IMR-90 (cell line): ENCODE measurements at regions not wholly inside any gene's neighbourhood (a gene's known extent, or its start where the extent isn't known, plus 50 kb on each side); places are given as distances from the start of the nearest gene placed in this dataset.

Experiments used
- ATAC-seq: fragments of 200-7000 bp; cut with Tn5 transposase; 2 replicates; pipeline ENCODE4 v1.9.1; 2020; ENCODE audit warnings: low read depth, mild to moderate bottlenecking, moderate library complexity
- BruUV-seq: library from RNA; stranded (reverse); fragments of 400-500 nt; replicated peaks from 2 replicates; lab custom pipeline; 2021; lab: Mats Ljungman, UMichigan
- CTCF ChIA-PET: fragments of 300-600 bp; formaldehyde crosslinking; extraction: SDS; loops from one replicate; lab custom pipeline; 2021; ENCODE audit warnings: antibody characterized with exemption; lab: Yijun Ruan, JAX
- POLR2A ChIA-PET: fragments of 300-600 bp; sonication (Branson Sonifier 250); formaldehyde crosslinking; loops from one replicate; lab custom pipeline; 2022; ENCODE audit warnings: antibody characterized with exemption; ENCODE audit not compliant: unreplicated experiment; lab: Charles Lee
- DNase-seq: peaks from one replicate; pipeline ENCODE4 v3.0.0; 2013
- H2AFZ ChIP-seq: replicated peaks from 2 replicates; pipeline ENCODE3; 2013; ENCODE audit warnings: low read length, mild to moderate bottlenecking; ENCODE audit not compliant: poor library complexity
- H2AK5ac ChIP-seq: 2 replicates; pipeline ENCODE4 v1.6.1; 2013; ENCODE audit warnings: low read depth, low read length, inconsistent platforms
- H2AK9ac ChIP-seq: replicated peaks from 2 replicates; pipeline ENCODE3; 2013; ENCODE audit warnings: mild to moderate bottlenecking, low read depth, low read length, moderate library complexity; ENCODE audit not compliant: poor library complexity
- H2BK120ac ChIP-seq: 2 replicates; pipeline ENCODE4 v1.6.1; 2013; ENCODE audit warnings: low read depth, low read length, inconsistent platforms
- H2BK15ac ChIP-seq: 3 replicates; pipeline ENCODE4 v1.6.1; 2013; ENCODE audit warnings: low read depth, low read length, inconsistent platforms
- H2BK20ac ChIP-seq: 2 replicates; pipeline ENCODE4 v1.6.1; 2013; ENCODE audit warnings: low read depth, mild to moderate bottlenecking, inconsistent platforms, low read length, moderate library complexity
- H2BK5ac ChIP-seq: 2 replicates; pipeline ENCODE4 v1.6.1; 2013; ENCODE audit warnings: mild to moderate bottlenecking, low read depth, low read length, inconsistent platforms; ENCODE audit not compliant: poor library complexity, severe bottlenecking
- H3K14ac ChIP-seq: replicated peaks from 2 replicates; pipeline ENCODE4 v1.6.1; 2013; ENCODE audit warnings: low read depth, low read length, inconsistent platforms
- H3K18ac ChIP-seq: 2 replicates; pipeline ENCODE4 v1.6.1; 2013; ENCODE audit warnings: low read depth, low read length, control low read depth
- H3K23ac ChIP-seq: 2 replicates; pipeline ENCODE4 v1.6.1; 2013; ENCODE audit warnings: low read depth, low read length, inconsistent platforms
- H3K27ac ChIP-seq: 2 replicates; pipeline ENCODE4 v1.5.1; 2013; ENCODE audit warnings: mild to moderate bottlenecking, control low read depth, low read length; ENCODE audit not compliant: insufficient read depth
- H3K27me3 ChIP-seq: 2 replicates; pipeline ENCODE4 v1.6.1; 2013; ENCODE audit warnings: low read length; ENCODE audit not compliant: control insufficient read depth, insufficient read depth
- H3K36me3 ChIP-seq: 2 replicates; pipeline ENCODE4 v1.6.1; 2013; ENCODE audit warnings: low read length, mixed read lengths; ENCODE audit not compliant: control insufficient read depth, insufficient read depth
- H3K4ac ChIP-seq: 2 replicates; pipeline ENCODE4 v1.6.1; 2013; ENCODE audit warnings: low read depth, low read length, inconsistent platforms
- H3K4me1 ChIP-seq: 2 replicates; pipeline ENCODE4 v1.6.1; 2013; ENCODE audit warnings: low read length, mixed read lengths; ENCODE audit not compliant: control insufficient read depth, insufficient read depth
- H3K4me2 ChIP-seq: 2 replicates; pipeline ENCODE4 v1.6.1; 2013; ENCODE audit warnings: low read depth, mild to moderate bottlenecking, control low read depth, low read length, moderate library complexity
- H3K4me3 ChIP-seq: 2 replicates; pipeline ENCODE4 v1.5.1; 2013; ENCODE audit warnings: low read depth, mild to moderate bottlenecking, control low read depth, low read length, moderate library complexity; ENCODE audit not compliant: insufficient read depth
- H3K56ac ChIP-seq: 2 replicates; pipeline ENCODE4 v1.6.1; 2013; ENCODE audit warnings: low read length, inconsistent platforms; ENCODE audit not compliant: insufficient read depth; ENCODE audit errors: extremely low read depth
- H3K79me1 ChIP-seq, 2 experiments: 2 replicates each; pipeline ENCODE4 v1.6.1; 2013; ENCODE audit warnings: low read length in 2 of 2, inconsistent platforms in 1 of 2, low read depth in 1 of 2
- H3K9ac ChIP-seq: 2 replicates; pipeline ENCODE4 v1.6.1; 2013; ENCODE audit warnings: low read depth, low read length, control low read depth
- H3K9me1 ChIP-seq: 2 replicates; pipeline ENCODE4 v1.6.1; 2013; ENCODE audit warnings: low read length, inconsistent platforms; ENCODE audit not compliant: insufficient read depth
- H3K9me3 ChIP-seq: 2 replicates; pipeline ENCODE4 v1.6.1; 2013; ENCODE audit warnings: low read length; ENCODE audit not compliant: control insufficient read depth, insufficient read depth
- H4K20me1 ChIP-seq: 2 replicates; pipeline ENCODE4 v1.6.1; 2013; ENCODE audit warnings: low read length, inconsistent platforms; ENCODE audit not compliant: insufficient read depth
- H4K5ac ChIP-seq: 2 replicates; pipeline ENCODE4 v1.6.1; 2013; ENCODE audit warnings: mild to moderate bottlenecking, low read depth, low read length, control low read depth
- H4K8ac ChIP-seq, 2 experiments: 2 replicates each; pipeline ENCODE4 v1.6.1; 2013; ENCODE audit warnings: low read depth in 2 of 2, low read length in 2 of 2, control low read depth in 1 of 2, inconsistent platforms in 1 of 2
- H4K91ac ChIP-seq: 2 replicates; pipeline ENCODE4 v1.6.1; 2013; ENCODE audit warnings: low read depth, low read length, inconsistent platforms; ENCODE audit not compliant: insufficient read depth
- BHLHE40 ChIP-seq: fragments of 150-350 bp; IDR thresholded peaks from 2 replicates; pipeline ENCODE4 v1.6.1; 2016; ENCODE audit warnings: mild to moderate bottlenecking, low read depth, low read length
- CEBPB ChIP-seq: IDR thresholded peaks from 2 replicates; pipeline ENCODE4 v1.6.1; 2012; ENCODE audit warnings: low read depth, low read length, improper control_type of control experiment
- POLR2A ChIP-seq: IDR thresholded peaks from 2 replicates; pipeline ENCODE4 v1.6.1; 2012; ENCODE audit warnings: mild to moderate bottlenecking, low read depth, low read length
- RCOR1 ChIP-seq: IDR thresholded peaks from 2 replicates; pipeline ENCODE4 v1.6.1; 2012; ENCODE audit warnings: mild to moderate bottlenecking, low read length, improper control_type of control experiment; ENCODE audit not compliant: insufficient replicate concordance
- WGBS, 2 experiments: methylation state at CpG; one replicate each; pipeline versions ENCODE4 v1.1.5 to v1.1.7; 2013; ENCODE audit warnings: missing lambda C conversion rate in 2 of 2; ENCODE audit not compliant: insufficient read length in 1 of 2; ENCODE audit errors: extremely low coverage in 2 of 2; 5-methylcytosine and 5-hydroxymethylcytosine counted together
- dilution Hi-C: fragments of 300-500 bp; cut with HindIII; formaldehyde crosslinking; loops from one replicate; pipeline ENCODE4 v1.14.3; 2018; ENCODE audit warnings: low sequenced_read_pairs; ENCODE audit not compliant: unreplicated experiment
- in situ Hi-C: fragments of 300-500 bp; cut with MboI; formaldehyde crosslinking; loops from 3 replicates; pipeline ENCODE4 v1.14.3; 2019; ENCODE audit warnings: low sequenced_read_pairs, inconsistent platforms, mixed read lengths
- intact Hi-C: fragments of 100-400 bp; cut with micrococcal nuclease; formaldehyde crosslinking; loops from 2 replicates; pipeline ENCODE4 v1.10.0; 2022
- TF ChIP-seq, protein P1 (sequence below): conservative IDR thresholded peaks from 2 replicates; pipeline ENCODE4 v1.5.1; 2012; ENCODE audit warnings: mild to moderate bottlenecking, low read depth, low read length, improper control_type of control experiment
- TF ChIP-seq, protein P2 (sequence below): fragments of 150-350 bp; IDR thresholded peaks from 2 replicates; pipeline ENCODE4 v1.6.1; 2017; ENCODE audit warnings: mild to moderate bottlenecking, antibody characterized with exemption, low read length, low read depth

DNA sequence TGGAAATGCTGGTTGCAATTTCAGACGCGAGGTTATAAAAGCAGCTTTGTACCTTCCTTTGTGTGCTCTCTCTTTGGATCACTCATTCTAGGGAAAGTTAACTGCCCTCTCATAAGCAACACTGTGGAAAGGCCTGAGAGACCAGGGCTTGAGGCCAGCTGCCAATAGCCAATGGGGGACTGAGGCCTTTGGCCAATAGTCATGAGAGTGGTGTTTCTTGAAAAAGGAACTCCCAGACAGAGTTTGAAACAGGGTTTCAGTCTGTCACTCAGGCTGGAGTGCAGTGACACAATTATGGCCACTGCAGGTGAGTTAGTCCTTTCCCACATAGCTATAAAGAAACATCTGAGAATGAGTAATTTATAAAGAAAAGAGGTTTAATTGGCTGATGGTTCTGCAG, 524.7 kb upstream of the SMIM31 start:
- Histone ChIP-seq H3K27me3 (no peaks in the 10 kb centered on the region), H4K8ac (no peak overlapping the region), H3K4ac (no peak overlapping the region), H3K9me1 (no peaks in the 10 kb centered on the region), H3K4me3 (no peak overlapping the region), H3K9me3 (no peaks in the 10 kb centered on the region; the same call in 1 of the 2 replicates), H4K20me1 (no peaks in the 10 kb centered on the region), H2AK9ac (no peak overlapping the region), H3K18ac (no peak overlapping the region), H3K4me2 (no peak overlapping the region), H2BK15ac (no peak overlapping the region), H3K9ac (no peak overlapping the region), H3K36me3 (no peaks in the 10 kb centered on the region), H4K5ac (no peak overlapping the region), H3K23ac (no peak overlapping the region), H2AFZ (no peak overlapping the region), H2BK5ac (no peak overlapping the region), H2BK20ac (no peak overlapping the region), H3K27ac (no peak overlapping the region), H4K91ac (no peak overlapping the region), H2AK5ac (no peak overlapping the region), H3K4me1 (no peaks in the 10 kb centered on the region), H3K14ac (no peak overlapping the region), H3K79me1 (no peaks in the 10 kb centered on the region), H3K56ac (no peak overlapping the region), H2BK120ac (no peak overlapping the region)
- in situ Hi-C loops (no loop called here), dilution Hi-C loops (no loop called here), intact Hi-C loops (no loop called here)
- ATAC-seq (no peak), DNase-seq (no peak)
- TF ChIP-seq POLR2A = no peak
- TF ChIP-seq CEBPB = no peak
- TF ChIP-seq, protein P1, sequence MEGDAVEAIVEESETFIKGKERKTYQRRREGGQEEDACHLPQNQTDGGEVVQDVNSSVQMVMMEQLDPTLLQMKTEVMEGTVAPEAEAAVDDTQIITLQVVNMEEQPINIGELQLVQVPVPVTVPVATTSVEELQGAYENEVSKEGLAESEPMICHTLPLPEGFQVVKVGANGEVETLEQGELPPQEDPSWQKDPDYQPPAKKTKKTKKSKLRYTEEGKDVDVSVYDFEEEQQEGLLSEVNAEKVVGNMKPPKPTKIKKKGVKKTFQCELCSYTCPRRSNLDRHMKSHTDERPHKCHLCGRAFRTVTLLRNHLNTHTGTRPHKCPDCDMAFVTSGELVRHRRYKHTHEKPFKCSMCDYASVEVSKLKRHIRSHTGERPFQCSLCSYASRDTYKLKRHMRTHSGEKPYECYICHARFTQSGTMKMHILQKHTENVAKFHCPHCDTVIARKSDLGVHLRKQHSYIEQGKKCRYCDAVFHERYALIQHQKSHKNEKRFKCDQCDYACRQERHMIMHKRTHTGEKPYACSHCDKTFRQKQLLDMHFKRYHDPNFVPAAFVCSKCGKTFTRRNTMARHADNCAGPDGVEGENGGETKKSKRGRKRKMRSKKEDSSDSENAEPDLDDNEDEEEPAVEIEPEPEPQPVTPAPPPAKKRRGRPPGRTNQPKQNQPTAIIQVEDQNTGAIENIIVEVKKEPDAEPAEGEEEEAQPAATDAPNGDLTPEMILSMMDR = no peak
- no peak for TF ChIP-seq BHLHE40
- no peak for TF ChIP-seq RCOR1
- TF ChIP-seq, protein P2, sequence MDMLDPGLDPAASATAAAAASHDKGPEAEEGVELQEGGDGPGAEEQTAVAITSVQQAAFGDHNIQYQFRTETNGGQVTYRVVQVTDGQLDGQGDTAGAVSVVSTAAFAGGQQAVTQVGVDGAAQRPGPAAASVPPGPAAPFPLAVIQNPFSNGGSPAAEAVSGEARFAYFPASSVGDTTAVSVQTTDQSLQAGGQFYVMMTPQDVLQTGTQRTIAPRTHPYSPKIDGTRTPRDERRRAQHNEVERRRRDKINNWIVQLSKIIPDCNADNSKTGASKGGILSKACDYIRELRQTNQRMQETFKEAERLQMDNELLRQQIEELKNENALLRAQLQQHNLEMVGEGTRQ = no peak
- WGBS, 2 experiments = no CpG with 5 or more reads among the region's 2 CpGs
- ChIA-PET POLR2A (no interaction called here), CTCF (no interaction called here)
- no TSS peak for BruUV-seq
